ENCODE measurements at regions not wholly inside any gene's neighbourhood (a gene's known extent, or its start where the extent isn't known, plus 50 kb on each side); places are given as distances from the start of the nearest gene placed in this dataset.

- Histone ChIP-seq H3K27ac (no peak overlapping the region), H3K9me3 (peaks cover 0 to under 1% of the 10 kb centered on the region in 2 donors), H3K4me3 (no peak overlapping the region), H3K27me3 (no peaks in the 10 kb centered on the region), H3K36me3 (no peaks in the 10 kb centered on the region), H3K4me1 (no peaks in the 10 kb centered on the region)
- no peak for DNase-seq (ENCODE audit: low spot score in 2 of 2)
- intact Hi-C loops (cut with DNase I; ENCODE audit: low total_unique reads): no loop called here
- TF ChIP-seq CTCF (IDR thresholded peaks at IDR 0.05): no peak
- no peak for TF ChIP-seq POLR2AphosphoS5 (IDR thresholded peaks at IDR 0.05)
- TF ChIP-seq POLR2A (IDR thresholded peaks at IDR 0.05): no peak
Observed at GRCh38 chr20:12860619-12861247, 148.0 kb upstream of the SPTLC3 start.

GRCh38 chr20:12869669-12870068 is 139.1 kb upstream of the SPTLC3 start:
- H3K36me3 ChIP-seq: no peaks in the 10 kb centered on the region
- TF ChIP-seq POLR2A (IDR thresholded peaks at IDR 0.05): no peak
- no peak for TF ChIP-seq POLR2AphosphoS5 (IDR thresholded peaks at IDR 0.05)
- TF ChIP-seq CTCF (IDR thresholded peaks at IDR 0.05): no peak
- no peaks in the 10 kb centered on the region for H3K27me3 ChIP-seq
- no peaks in the 10 kb centered on the region for H3K9me3 ChIP-seq
- no peak for DNase-seq (ENCODE audit: low spot score in 2 of 2)
- no peak overlapping the region for H3K4me3 ChIP-seq
- H3K27ac ChIP-seq: no peak overlapping the region
- no peaks in the 10 kb centered on the region for H3K4me1 ChIP-seq
- intact Hi-C loops (cut with DNase I; ENCODE audit: low total_unique reads): no loop called here

- H3K4me3 ChIP-seq: no peak overlapping the region
- H3K9me3 ChIP-seq: no peaks in the 10 kb centered on the region
- intact Hi-C loops (cut with DNase I; ENCODE audit: low total_unique reads): no loop called here
- H3K36me3 ChIP-seq: no peaks in the 10 kb centered on the region
- H3K27ac ChIP-seq: no peak overlapping the region
- no peaks in the 10 kb centered on the region for H3K27me3 ChIP-seq
- H3K4me1 ChIP-seq: no peaks in the 10 kb centered on the region
- no peak for DNase-seq (ENCODE audit: low spot score in 2 of 2)
- TF ChIP-seq CTCF (IDR thresholded peaks at IDR 0.05) (no peak), POLR2A (IDR thresholded peaks at IDR 0.05) (no peak), POLR2AphosphoS5 (IDR thresholded peaks at IDR 0.05) (no peak)
Observed at GRCh38 chr20:12870588-12870987, 138.2 kb upstream of the SPTLC3 start.

- Histone ChIP-seq H3K36me3 (no peaks in the 10 kb centered on the region), H3K27me3 (no peaks in the 10 kb centered on the region), H3K4me1 (no peaks in the 10 kb centered on the region), H3K9me3 (no peaks in the 10 kb centered on the region), H3K4me3 (no peak overlapping the region), H3K27ac (no peak overlapping the region)
- TF ChIP-seq POLR2A (IDR thresholded peaks at IDR 0.05): no peak
- TF ChIP-seq CTCF (IDR thresholded peaks at IDR 0.05): no peak
- no peak for TF ChIP-seq POLR2AphosphoS5 (IDR thresholded peaks at IDR 0.05)
- DNase-seq (ENCODE audit: low spot score in 2 of 2): no peak
- intact Hi-C loops (cut with DNase I; ENCODE audit: low total_unique reads): no loop called here
Observed at GRCh38 chr20:12874933-12875332, 133.8 kb upstream of the SPTLC3 start.

GRCh38 chr20:12875510-12875909 is 133.3 kb upstream of the SPTLC3 start:
- intact Hi-C loops (cut with DNase I; ENCODE audit: low total_unique reads): no loop called here
- DNase-seq (ENCODE audit: low spot score in 2 of 2): no peak
- Histone ChIP-seq H3K4me3 (no peak overlapping the region), H3K4me1 (no peaks in the 10 kb centered on the region), H3K27ac (no peak overlapping the region), H3K36me3 (no peaks in the 10 kb centered on the region), H3K9me3 (no peaks in the 10 kb centered on the region), H3K27me3 (no peaks in the 10 kb centered on the region)
- TF ChIP-seq CTCF (IDR thresholded peaks at IDR 0.05) (no peak), POLR2AphosphoS5 (IDR thresholded peaks at IDR 0.05) (no peak), POLR2A (IDR thresholded peaks at IDR 0.05) (no peak)
